ENCODE measurements at regions not wholly inside any gene's neighbourhood (a gene's known extent, or its start where the extent isn't known, plus 50 kb on each side); places are given as distances from the start of the nearest gene placed in this dataset.

- TF ChIP-seq CTCF (IDR thresholded peaks at IDR 0.05): no peak
- no peaks in the 10 kb centered on the region for H3K27me3 ChIP-seq
- intact Hi-C loops (cut with DNase I): loop anchor here (10.0 kb wide), 1 partner anchor 1575 kb away; the partner anchor contains the start of gene NANOS1
- H3K36me3 ChIP-seq: no peaks in the 10 kb centered on the region
- H3K9me3 ChIP-seq: no peaks in the 10 kb centered on the region
- DNase-seq (ENCODE audit: low spot score in 2 of 2): no peak
- no peak overlapping the region for H3K4me3 ChIP-seq
- H3K27ac ChIP-seq: peak overlapping the region in 1 of 2 donors; percentile 46
- H3K4me1 ChIP-seq: peaks cover 0 to 4% of the 10 kb centered on the region in 2 donors
These were observed 74.4 kb upstream of the PDZD8 start for GRCh38 chr10:117449636-117450035.

- intact Hi-C loops (cut with DNase I): loop anchor here (10.0 kb wide), 1 partner anchor 1576 kb away; the partner anchor contains the start of gene NANOS1
- peaks cover 0 to 4% of the 10 kb centered on the region in 2 donors for H3K4me1 ChIP-seq
These were observed 73.6 kb upstream of the PDZD8 start for GRCh38 chr10:117448802-117449201.

GRCh38 chr10:117445992-117446391 is 70.8 kb upstream of the PDZD8 start:
- H3K9me3 ChIP-seq: no peaks in the 10 kb centered on the region
- intact Hi-C loops (cut with DNase I): loop anchor here (10.0 kb wide), 1 partner anchor 1579 kb away; the partner anchor contains the start of gene NANOS1
- H3K36me3 ChIP-seq: no peaks in the 10 kb centered on the region
- H3K27ac ChIP-seq: no peak overlapping the region
- H3K27me3 ChIP-seq: no peaks in the 10 kb centered on the region
- H3K4me1 ChIP-seq: peaks cover 0 to 21% of the 10 kb centered on the region in 2 donors
- DNase-seq (ENCODE audit: low spot score in 2 of 2): no peak
- TF ChIP-seq CTCF (IDR thresholded peaks at IDR 0.05): no peak
- no peak overlapping the region for H3K4me3 ChIP-seq

More at GRCh38 chr10:117448802-117449201, 73.6 kb upstream of the PDZD8 start:
- Histone ChIP-seq H3K36me3 (no peaks in the 10 kb centered on the region), H3K4me3 (no peak overlapping the region), H3K9me3 (no peaks in the 10 kb centered on the region), H3K27me3 (no peaks in the 10 kb centered on the region), H3K27ac (peak overlapping the region; percentile 46 to 56)
- TF ChIP-seq CTCF (IDR thresholded peaks at IDR 0.05): no peak
- DNase-seq (ENCODE audit: low spot score in 2 of 2): no peak

- H3K27ac ChIP-seq: no peak overlapping the region
- DNase-seq (ENCODE audit: low spot score in 2 of 2): no peak
- H3K4me3 ChIP-seq: no peak overlapping the region
- intact Hi-C loops (cut with DNase I): loop anchor here (5.0 to 10.0 kb wide), 2 partner anchors 798 to 1580 kb away; partner anchors contain the start of gene NANOS1
- H3K4me1 ChIP-seq: peaks cover 0 to 20% of the 10 kb centered on the region in 2 donors
- TF ChIP-seq CTCF (IDR thresholded peaks at IDR 0.05): no peak
- no peaks in the 10 kb centered on the region for H3K27me3 ChIP-seq
- no peaks in the 10 kb centered on the region for H3K9me3 ChIP-seq
- H3K36me3 ChIP-seq: no peaks in the 10 kb centered on the region
These were observed 69.3 kb upstream of the PDZD8 start for GRCh38 chr10:117444497-117445040.

GRCh38 chr10:117443686-117444041 is 68.4 kb upstream of the PDZD8 start:
- DNase-seq (ENCODE audit: low spot score in 2 of 2): no peak
- Histone ChIP-seq H3K9me3 (no peaks in the 10 kb centered on the region), H3K27me3 (no peaks in the 10 kb centered on the region), H3K27ac (peak overlapping the region; percentile 84), H3K36me3 (no peaks in the 10 kb centered on the region), H3K4me3 (no peak overlapping the region), H3K4me1 (peaks cover 0 to 20% of the 10 kb centered on the region in 2 donors)
- intact Hi-C loops (cut with DNase I): loop anchor here (1.0 to 10.0 kb wide), 6 partner anchors 18 to 1581 kb away; partner anchors contain the start of genes NANOS1 and RAB11FIP2
- no peak for TF ChIP-seq CTCF (IDR thresholded peaks at IDR 0.05)
